DND-41 (cell line): ENCODE measurements at regions not wholly inside any gene's neighbourhood (a gene's known extent, or its start where the extent isn't known, plus 50 kb on each side); places are given as distances from the start of the nearest gene placed in this dataset.

Source experiments
- ATAC-seq: fragments of 200-7000 bp; cut with Tn5 transposase; 3 replicates; pipeline ENCODE4 v1.9.1; 2021; ENCODE audit warnings: low read depth; ENCODE audit not compliant: insufficient read depth
- DNase-seq: peaks from one replicate; pipeline ENCODE4 v3.0.0-alpha.2; 2020
- H2AFZ ChIP-seq: 2 replicates; pipeline ENCODE4 v1.6.0; 2012; ENCODE audit warnings: low read depth, low read length
- H3K27ac ChIP-seq: 2 replicates; pipeline ENCODE4 v1.5.1; 2012; ENCODE audit warnings: low read length, inconsistent platforms
- H3K27me3 ChIP-seq: fragments of 200-600 bp; sonication (generic); 2 replicates; pipeline ENCODE4 v1.6.0; 2012; ENCODE audit warnings: low read length, mild to moderate bottlenecking, inconsistent platforms; ENCODE audit not compliant: insufficient read depth, poor library complexity
- H3K36me3 ChIP-seq: 2 replicates; pipeline ENCODE4 v1.5.1; 2012; ENCODE audit warnings: low read length, inconsistent platforms; ENCODE audit not compliant: insufficient read depth
- H3K4me1 ChIP-seq: 2 replicates; pipeline ENCODE4 v1.5.1; 2012; ENCODE audit warnings: mild to moderate bottlenecking, low read length; ENCODE audit not compliant: insufficient read depth
- H3K4me2 ChIP-seq: 2 replicates; pipeline ENCODE4 v1.6.0; 2012; ENCODE audit warnings: mild to moderate bottlenecking, moderate library complexity, low read length, inconsistent platforms; ENCODE audit not compliant: insufficient read depth
- H3K4me3 ChIP-seq, 2 experiments: fragments of 200-600 bp in 1 of 2; shearing (Covaris generic) in 1 of 2; 2 replicates each; pipeline ENCODE4 v1.5.1; 2012 to 2016; ENCODE audit warnings: inconsistent platforms in 2 of 2, low read length in 2 of 2, mild to moderate bottlenecking in 2 of 2, low read depth in 1 of 2, moderate library complexity in 1 of 2
- H3K79me2 ChIP-seq: 2 replicates; pipeline ENCODE4 v1.6.0; 2012; ENCODE audit warnings: low read length, inconsistent platforms; ENCODE audit not compliant: insufficient read depth
- H3K9ac ChIP-seq: 2 replicates; pipeline ENCODE4 v1.6.0; 2012; ENCODE audit warnings: low read depth, mild to moderate bottlenecking, inconsistent platforms, low read length, moderate library complexity
- H3K9me3 ChIP-seq: 2 replicates; pipeline ENCODE4 v1.5.1; 2012; ENCODE audit warnings: low read length, moderate library complexity, mild to moderate bottlenecking, inconsistent platforms; ENCODE audit not compliant: insufficient read depth, severe bottlenecking
- H4K20me1 ChIP-seq: 2 replicates; pipeline ENCODE4 v1.6.0; 2012; ENCODE audit warnings: low read length; ENCODE audit not compliant: insufficient read depth
- CTCF ChIP-seq: IDR thresholded peaks from 2 replicates; pipeline ENCODE4 v1.5.1; 2012; ENCODE audit warnings: borderline replicate concordance, low read length, moderate library complexity, mild to moderate bottlenecking; ENCODE audit not compliant: poor library complexity, severe bottlenecking; ENCODE audit errors: extremely low read depth
- EZH2 ChIP-seq: IDR thresholded peaks from 3 replicates; pipeline ENCODE4 v1.6.1; 2012; ENCODE audit warnings: borderline replicate concordance, low read depth, mild to moderate bottlenecking, moderate library complexity, low read length, inconsistent platforms; ENCODE audit not compliant: severe bottlenecking

GRCh38 chr1:38625939-38626338, 233.6 kb downstream of the RRAGC start:
- H3K4me1 ChIP-seq = no peaks in the 10 kb centered on the region
- no peaks in the 10 kb centered on the region for H3K36me3 ChIP-seq
- ATAC-seq (no peak), DNase-seq (no peak)
- TF ChIP-seq CTCF = no peak
- no peak for TF ChIP-seq EZH2
- no peaks in the 10 kb centered on the region for H3K79me2 ChIP-seq
- no peaks in the 10 kb centered on the region for H3K9me3 ChIP-seq
- no peak overlapping the region for H3K4me3 ChIP-seq
- H3K27ac ChIP-seq = no peak overlapping the region
- H3K4me2 ChIP-seq = no peak overlapping the region
- no peak overlapping the region for H3K9ac ChIP-seq
- H4K20me1 ChIP-seq = no peaks in the 10 kb centered on the region
- H3K27me3 ChIP-seq = peaks cover 3% of the 10 kb centered on the region
- H2AFZ ChIP-seq = no peak overlapping the region

GRCh38 chr1:38624336-38625039, 235.1 kb downstream of the RRAGC start:
- H2AFZ ChIP-seq = no peak overlapping the region
- H3K9me3 ChIP-seq = no peaks in the 10 kb centered on the region
- ATAC-seq (no peak), DNase-seq (no peak)
- peaks cover 3% of the 10 kb centered on the region for H3K27me3 ChIP-seq
- no peaks in the 10 kb centered on the region for H3K4me1 ChIP-seq
- no peaks in the 10 kb centered on the region for H4K20me1 ChIP-seq
- no peak overlapping the region for H3K9ac ChIP-seq
- H3K4me3 ChIP-seq = no peak overlapping the region
- TF ChIP-seq EZH2 = no peak
- TF ChIP-seq CTCF = no peak
- H3K36me3 ChIP-seq = no peaks in the 10 kb centered on the region
- H3K4me2 ChIP-seq = no peak overlapping the region
- H3K27ac ChIP-seq = no peak overlapping the region
- no peaks in the 10 kb centered on the region for H3K79me2 ChIP-seq

GRCh38 chr1:38623529-38623928, 236.0 kb downstream of the RRAGC start:
- Histone ChIP-seq H3K4me2 (no peak overlapping the region), H3K9me3 (no peaks in the 10 kb centered on the region), H3K4me1 (no peaks in the 10 kb centered on the region), H3K27me3 (peaks cover 7% of the 10 kb centered on the region), H4K20me1 (no peaks in the 10 kb centered on the region), H3K4me3 (no peak overlapping the region), H2AFZ (no peak overlapping the region), H3K9ac (no peak overlapping the region), H3K36me3 (no peaks in the 10 kb centered on the region), H3K27ac (no peak overlapping the region), H3K79me2 (no peaks in the 10 kb centered on the region)
- ATAC-seq = no peak
- DNase-seq = no peak
- TF ChIP-seq CTCF (no peak), EZH2 (no peak)
